Astrocyte of the hippocampus (primary cell): ENCODE measurements at regions not wholly inside any gene's neighbourhood (a gene's known extent, or its start where the extent isn't known, plus 50 kb on each side); places are given as distances from the start of the nearest gene placed in this dataset.

Experiments used
- DNase-seq: peaks from one replicate; pipeline ENCODE4 v3.0.0; 2011; ENCODE audit warnings: low read depth, low spot score

GRCh38 chr9:87324613-87325194, 173.0 kb upstream of the DAPK1 start:
- DNase-seq: peak; percentile 79

- DNase-seq: peak; percentile 22
Measured at GRCh38 chr9:87327575-87328125, 170.0 kb upstream of the DAPK1 start.

- DNase-seq: no peak
Measured at GRCh38 chr9:87333802-87334201, 163.9 kb upstream of the DAPK1 start.

- no peak for DNase-seq
Measured at GRCh38 chr9:87334366-87334765, 163.3 kb upstream of the DAPK1 start.

GRCh38 chr9:87336407-87336806, 161.3 kb upstream of the DAPK1 start:
- no peak for DNase-seq

- DNase-seq: peak; percentile 86
Measured at GRCh38 chr9:87336914-87337333, 160.7 kb upstream of the DAPK1 start.

- DNase-seq: peak; percentile 76
Measured at GRCh38 chr9:87337335-87338087, 160.2 kb upstream of the DAPK1 start.

- peak; percentile 18 for DNase-seq
Measured at GRCh38 chr9:87338088-87338989, 159.3 kb upstream of the DAPK1 start.

- DNase-seq: no peak
Measured at GRCh38 chr9:87340391-87340790, 157.3 kb upstream of the DAPK1 start.

- no peak for DNase-seq
Measured at GRCh38 chr9:87342743-87343142, 154.9 kb upstream of the DAPK1 start.

- peak; percentile 50 for DNase-seq
Measured at GRCh38 chr9:87343816-87344430, 153.7 kb upstream of the DAPK1 start.

GRCh38 chr9:87346061-87346665, 151.5 kb upstream of the DAPK1 start:
- DNase-seq: no peak

- peak; percentile 42 for DNase-seq
Measured at GRCh38 chr9:87350915-87351314, 146.8 kb upstream of the DAPK1 start.

GRCh38 chr9:87353301-87353700, 144.4 kb upstream of the DAPK1 start:
- no peak for DNase-seq

GRCh38 chr9:87354147-87354546, 143.5 kb upstream of the DAPK1 start:
- DNase-seq: no peak

GRCh38 chr9:87357600-87357999, 140.1 kb upstream of the DAPK1 start:
- DNase-seq: no peak

GRCh38 chr9:87359264-87359663, 138.4 kb upstream of the DAPK1 start:
- DNase-seq: no peak

- DNase-seq: no peak
Measured at GRCh38 chr9:87359958-87360601, 137.6 kb upstream of the DAPK1 start.

- DNase-seq: peak; percentile 74
Measured at GRCh38 chr9:87370049-87370685, 127.5 kb upstream of the DAPK1 start.

- no peak for DNase-seq
Measured at GRCh38 chr9:87371795-87372355, 125.8 kb upstream of the DAPK1 start.
